SU-DHL-6 (cell line): ENCODE measurements at regions not wholly inside any gene's neighbourhood (a gene's known extent, or its start where the extent isn't known, plus 50 kb on each side); places are given as distances from the start of the nearest gene placed in this dataset.

ENCODE experiments used
- EZH2phosphoT487 ChIP-seq: fragments of 200-600 bp; sonication (generic), shearing (Covaris generic); conservative IDR thresholded peaks from 2 replicates; pipeline ENCODE4 v1.6.1; 2018; ENCODE audit warnings: mild to moderate bottlenecking, antibody characterized with exemption, low read length, moderate library complexity, mixed read lengths
- TF ChIP-seq, protein P1 (sequence below): fragments of 200-600 bp; sonication (generic); IDR thresholded peaks from one replicate; pipeline ENCODE4 v1.5.1; 2017; ENCODE audit warnings: antibody characterized with exemption, mild to moderate bottlenecking, low read length, moderate library complexity; ENCODE audit not compliant: insufficient read depth, poor library complexity, severe bottlenecking

- TF ChIP-seq, protein P1, sequence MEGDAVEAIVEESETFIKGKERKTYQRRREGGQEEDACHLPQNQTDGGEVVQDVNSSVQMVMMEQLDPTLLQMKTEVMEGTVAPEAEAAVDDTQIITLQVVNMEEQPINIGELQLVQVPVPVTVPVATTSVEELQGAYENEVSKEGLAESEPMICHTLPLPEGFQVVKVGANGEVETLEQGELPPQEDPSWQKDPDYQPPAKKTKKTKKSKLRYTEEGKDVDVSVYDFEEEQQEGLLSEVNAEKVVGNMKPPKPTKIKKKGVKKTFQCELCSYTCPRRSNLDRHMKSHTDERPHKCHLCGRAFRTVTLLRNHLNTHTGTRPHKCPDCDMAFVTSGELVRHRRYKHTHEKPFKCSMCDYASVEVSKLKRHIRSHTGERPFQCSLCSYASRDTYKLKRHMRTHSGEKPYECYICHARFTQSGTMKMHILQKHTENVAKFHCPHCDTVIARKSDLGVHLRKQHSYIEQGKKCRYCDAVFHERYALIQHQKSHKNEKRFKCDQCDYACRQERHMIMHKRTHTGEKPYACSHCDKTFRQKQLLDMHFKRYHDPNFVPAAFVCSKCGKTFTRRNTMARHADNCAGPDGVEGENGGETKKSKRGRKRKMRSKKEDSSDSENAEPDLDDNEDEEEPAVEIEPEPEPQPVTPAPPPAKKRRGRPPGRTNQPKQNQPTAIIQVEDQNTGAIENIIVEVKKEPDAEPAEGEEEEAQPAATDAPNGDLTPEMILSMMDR = no peak
- no peak for TF ChIP-seq EZH2phosphoT487
Observed at GRCh38 chr7:16187131-16187530, 234.2 kb downstream of the CRPPA start.
